Inflammatory macrophage treated with lipopolysaccharide for 1 hour (primary cell): ENCODE measurements at regions not wholly inside any gene's neighbourhood (a gene's known extent, or its start where the extent isn't known, plus 50 kb on each side); places are given as distances from the start of the nearest gene placed in this dataset.
"Not testable (repeated sequence)": the region's sequence is repeated elsewhere in the genome, so short reads cannot be mapped to it uniquely, and the experiment has no call there.

Source experiments
- DNase-seq, 2 donors: peaks; one replicate each; pipeline ENCODE4 v3.0.0-alpha.2; 2020 to 2022

DNA sequence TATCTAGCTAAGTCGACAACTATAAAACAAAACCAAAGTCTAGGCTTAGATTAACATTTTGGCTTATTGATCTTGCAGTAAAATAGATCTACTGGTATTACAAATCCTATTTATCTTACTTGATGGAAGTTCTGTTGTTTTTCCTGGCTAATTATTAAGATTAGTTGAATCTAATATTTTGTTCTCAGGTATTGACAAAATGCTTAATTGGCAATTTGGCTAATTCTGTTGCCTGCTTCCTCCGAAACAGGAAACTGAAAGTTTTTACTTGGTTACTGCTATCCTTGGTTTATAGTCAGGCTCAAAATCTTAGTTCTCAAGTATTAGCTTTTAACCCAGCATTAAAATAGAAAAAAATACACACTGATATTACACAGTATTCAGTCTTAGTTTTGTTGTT, 820.5 kb downstream of the NR2F1-AS1 start:
- DNase-seq: no peak

DNA sequence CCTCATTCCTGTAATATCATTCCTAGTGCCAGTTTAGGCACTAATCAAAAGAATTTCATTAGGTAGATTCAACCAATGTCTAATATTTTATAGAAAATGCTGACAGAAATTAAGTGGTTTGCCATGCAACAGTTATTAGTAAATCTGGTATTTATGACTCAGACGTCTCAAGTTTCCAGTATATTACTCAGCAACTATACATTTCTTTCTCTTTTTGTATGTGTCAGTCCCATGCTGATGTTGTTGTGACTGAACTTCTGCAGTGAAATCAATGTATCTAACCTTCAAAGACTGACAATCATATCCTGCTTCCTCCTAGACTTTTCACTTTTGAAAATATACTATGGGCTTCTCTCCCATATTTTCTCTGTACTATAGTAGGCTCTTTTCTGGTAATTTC, 822.5 kb downstream of the NR2F1-AS1 start:
- no peak for DNase-seq

DNA sequence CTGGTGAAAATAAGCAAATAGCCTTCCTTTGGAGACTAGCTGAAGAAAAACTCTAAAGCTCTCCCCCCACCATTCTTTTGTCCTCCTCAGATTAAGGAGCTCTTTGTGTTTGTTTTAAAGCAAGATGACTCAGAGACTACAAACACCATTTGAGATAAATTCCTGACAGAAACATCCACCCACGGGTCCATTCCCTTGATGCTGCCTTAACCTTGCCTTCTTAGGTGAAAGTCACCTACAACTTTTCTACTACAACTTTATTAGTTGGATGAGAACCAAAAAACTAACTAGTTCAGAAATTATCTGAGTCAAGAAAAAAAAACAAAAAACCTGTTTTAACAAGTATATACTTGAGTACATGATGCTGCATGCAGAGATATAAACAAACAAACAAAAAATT, 831.1 kb downstream of the NR2F1-AS1 start:
- no peak for DNase-seq

DNA sequence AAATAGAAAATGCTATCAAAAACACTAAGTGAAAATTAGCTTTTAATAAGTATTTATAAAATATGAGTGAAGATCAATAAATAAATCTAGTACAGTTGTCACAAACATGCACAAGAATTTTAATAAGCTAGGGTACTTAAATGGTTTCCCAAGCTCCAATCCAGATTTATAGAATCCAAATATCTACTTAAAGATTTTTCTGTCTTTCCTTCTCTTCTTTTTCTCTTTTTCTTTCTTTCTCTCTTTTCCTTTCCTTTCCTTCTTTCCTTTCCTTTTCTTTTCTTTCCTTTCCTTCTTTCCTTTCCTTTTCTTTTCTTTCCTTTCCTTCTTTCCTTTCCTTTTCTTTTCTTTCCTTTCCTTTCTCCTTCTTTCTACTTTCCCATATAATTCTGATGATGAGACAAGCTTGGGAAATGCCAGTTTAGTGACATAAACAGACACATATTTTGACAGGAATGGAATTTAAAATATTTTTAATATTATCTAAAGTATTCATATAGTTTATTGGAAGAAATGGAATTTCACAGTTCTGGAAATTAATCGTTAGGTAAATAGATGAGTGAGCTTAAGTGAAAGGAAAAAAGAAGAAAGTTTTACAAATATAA, 832.8 kb downstream of the NR2F1-AS1 start:
- DNase-seq: no peak

DNA sequence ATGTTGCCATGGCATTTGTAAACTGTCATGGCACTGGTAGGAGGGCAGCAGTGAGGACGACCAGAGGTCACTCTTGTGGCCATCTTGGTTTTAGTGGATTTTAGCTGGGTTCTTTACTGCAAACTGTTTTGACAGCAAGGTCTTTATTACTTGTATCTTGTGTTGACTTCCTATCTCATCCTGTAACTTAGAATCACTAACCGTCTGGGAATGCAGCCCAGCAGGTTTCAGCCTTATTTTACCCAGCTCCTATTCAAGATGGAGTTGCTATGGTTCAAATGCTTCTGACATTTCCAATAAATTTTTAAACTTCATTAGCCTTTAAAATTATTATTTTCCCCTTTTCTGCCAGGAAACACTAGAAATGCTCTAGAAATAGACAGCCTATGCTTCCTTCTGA, 839.1 kb downstream of the NR2F1-AS1 start:
- DNase-seq: no peak

DNA sequence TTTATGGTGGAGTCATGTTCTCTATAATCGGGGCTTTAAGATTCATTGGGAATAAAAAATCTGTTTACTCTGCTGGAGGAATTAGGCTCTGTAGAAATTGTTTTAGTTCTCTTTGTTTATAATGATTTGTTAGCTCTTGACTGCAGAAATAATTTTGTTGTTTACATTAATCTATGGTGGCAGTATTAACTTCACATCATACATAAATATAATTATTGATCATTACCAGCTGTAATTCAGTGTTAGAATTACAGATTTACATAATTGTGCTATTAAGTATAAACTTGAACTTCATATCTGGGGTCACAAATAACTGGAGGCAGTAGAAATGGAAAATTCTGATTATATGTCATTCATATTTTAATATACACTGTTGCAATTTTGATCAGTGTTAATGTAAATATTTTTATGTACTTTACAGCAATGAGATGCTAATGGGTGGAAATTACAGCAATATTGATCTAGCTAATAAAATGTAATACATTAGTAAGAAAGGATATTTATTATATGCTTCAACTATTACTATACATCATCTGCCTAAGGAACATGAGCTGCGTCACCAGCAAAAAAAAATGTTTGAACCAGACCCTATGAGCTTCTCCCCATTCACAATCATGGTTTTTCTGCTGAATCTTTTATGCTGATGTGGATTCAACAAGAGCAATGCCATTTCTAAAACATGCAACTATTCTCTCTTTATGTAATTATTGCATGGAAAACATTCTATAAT, 846.6 kb downstream of the NR2F1-AS1 start:
- no peak for DNase-seq

DNA sequence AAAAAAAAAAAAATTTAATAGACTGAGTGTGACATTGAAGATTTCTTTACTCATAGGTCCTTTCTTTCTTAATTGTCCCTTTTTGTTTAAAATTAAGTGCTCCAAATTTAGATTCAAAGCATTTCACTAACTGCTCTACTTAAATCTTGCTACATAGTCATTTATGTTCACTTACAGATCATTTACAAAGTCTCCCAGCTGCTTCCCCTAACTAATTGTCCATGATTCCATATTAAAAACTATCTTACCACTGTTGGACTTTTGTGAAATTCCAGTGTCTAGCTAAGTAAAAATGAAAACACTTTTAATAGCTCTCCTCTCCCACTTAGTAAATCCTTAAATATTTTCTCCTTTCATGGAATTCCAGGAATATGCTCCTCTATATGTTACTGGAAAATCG, 850.5 kb downstream of the NR2F1-AS1 start:
- DNase-seq: no peak

DNA sequence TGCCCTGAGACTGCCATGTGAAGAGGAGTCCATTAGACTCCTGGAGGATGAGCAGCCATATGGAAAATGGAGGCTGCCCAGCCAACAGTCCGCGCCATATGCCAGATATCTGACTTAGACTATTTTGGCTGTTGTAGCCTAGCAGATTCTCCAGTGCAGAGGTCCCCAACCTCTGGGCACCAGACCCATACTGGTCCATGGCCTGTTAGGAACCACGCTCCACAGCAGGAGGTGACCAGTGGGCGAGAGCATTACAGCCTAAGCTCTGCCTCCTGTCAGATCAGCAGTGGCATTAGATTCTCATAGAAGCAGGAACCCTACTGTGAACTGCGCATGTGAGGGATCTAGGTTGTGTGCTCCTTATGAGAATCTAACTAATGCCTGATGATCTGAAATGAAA, 851.9 kb downstream of the NR2F1-AS1 start:
- DNase-seq: no peak

DNA sequence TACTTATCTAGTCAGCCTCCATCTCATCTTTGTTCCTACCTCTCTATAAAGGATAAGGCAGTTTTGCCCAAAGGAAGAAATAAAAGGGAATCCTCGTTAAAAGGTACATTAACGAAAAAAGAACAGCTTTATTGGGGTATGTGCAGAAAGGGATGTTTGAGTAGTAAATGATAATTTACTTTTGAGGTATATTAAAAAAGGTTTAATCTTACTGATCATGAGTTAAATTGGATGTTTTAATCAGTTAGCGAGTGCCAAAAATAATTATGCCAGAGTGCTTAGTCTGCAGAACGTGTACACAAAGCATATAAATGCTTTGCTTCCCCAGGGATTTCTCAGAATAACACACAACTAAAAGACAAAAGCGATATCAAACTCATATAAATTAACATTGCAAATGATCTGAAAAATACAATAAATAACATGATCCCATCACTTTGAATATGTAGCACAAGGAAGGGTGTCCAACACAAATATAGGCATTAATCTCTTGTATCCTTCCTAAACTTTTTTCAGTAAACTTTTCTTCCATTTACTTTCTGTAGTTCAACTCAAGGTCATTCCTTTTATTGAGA, 865.0 kb downstream of the NR2F1-AS1 start:
- DNase-seq: no peak

DNA sequence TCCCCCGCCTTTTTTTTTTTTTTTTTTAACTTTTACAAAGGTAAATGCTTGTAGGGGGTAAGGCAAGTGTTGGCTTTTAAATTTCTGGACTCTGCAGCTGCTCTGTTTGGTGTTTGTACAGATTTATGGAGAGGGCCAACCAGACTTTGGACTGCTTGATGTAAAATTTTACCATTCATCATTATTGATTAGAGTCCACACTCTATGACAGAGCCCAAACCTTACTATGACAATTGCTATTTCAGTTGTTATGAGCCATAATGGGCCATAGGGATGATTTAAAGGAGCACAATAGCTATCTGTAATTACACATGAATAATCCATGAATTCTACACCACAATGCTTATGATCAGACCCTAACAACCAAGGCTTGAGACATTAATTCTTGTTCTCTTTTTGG, 867.2 kb downstream of the NR2F1-AS1 start:
- no peak for DNase-seq

DNA sequence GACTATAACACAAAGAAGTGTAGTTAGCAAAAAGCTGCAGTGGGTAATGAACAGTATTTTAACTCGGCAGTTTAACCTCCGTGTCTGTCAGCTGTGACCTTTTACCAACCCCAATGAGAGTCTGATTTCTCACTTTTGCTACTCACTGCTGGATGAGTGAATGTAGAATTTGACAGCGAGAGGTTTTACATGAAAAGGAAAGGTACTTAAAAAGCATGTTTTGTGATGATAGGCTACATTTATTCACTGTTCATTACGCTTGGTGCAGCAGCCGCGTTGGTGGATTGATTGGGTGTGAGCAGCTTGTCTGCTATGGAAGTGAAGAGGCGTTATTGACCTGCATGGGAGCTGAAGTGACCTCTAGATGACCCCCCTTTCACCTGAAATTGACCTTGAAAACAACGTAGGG, 867.7 kb downstream of the NR2F1-AS1 start:
- no peak for DNase-seq

DNA sequence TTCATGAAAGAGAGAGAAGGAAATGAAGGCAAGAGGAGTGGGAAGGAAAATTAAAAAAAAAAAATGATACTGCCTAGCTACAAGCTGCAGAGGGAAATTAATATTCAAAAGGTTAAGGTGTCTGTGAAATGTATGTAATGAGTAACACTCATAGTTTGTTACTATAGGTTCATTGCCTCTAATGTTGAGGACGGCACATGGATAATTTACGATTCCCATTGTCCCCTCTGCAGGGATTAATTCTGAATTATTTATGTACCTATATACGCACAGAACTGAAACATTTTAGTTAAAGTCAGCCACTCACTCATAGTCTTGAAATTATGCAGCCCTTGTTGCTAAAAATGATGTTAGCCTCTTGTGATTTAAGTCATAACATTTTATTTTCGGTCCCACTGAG, 869.1 kb downstream of the NR2F1-AS1 start:
- no peak for DNase-seq

DNA sequence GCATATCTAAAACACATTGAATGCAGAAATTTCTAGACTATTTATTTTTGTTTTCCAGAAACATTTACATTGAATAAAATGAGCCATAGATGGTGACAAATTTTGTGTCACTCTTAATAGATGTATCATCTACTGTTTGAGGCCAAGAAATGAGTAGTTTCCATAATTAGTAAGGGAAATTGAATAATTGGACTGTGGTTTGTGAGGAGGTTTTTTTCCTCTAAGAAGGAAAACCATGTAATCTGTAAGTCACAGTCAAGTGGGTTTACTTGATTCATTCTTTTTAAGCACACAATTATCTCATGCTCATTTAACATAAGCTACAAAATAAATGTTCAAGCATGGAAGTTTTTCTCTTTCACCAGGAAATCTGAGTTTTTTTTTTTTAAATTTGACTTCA, 876.4 kb downstream of the NR2F1-AS1 start:
- no peak for DNase-seq

DNA sequence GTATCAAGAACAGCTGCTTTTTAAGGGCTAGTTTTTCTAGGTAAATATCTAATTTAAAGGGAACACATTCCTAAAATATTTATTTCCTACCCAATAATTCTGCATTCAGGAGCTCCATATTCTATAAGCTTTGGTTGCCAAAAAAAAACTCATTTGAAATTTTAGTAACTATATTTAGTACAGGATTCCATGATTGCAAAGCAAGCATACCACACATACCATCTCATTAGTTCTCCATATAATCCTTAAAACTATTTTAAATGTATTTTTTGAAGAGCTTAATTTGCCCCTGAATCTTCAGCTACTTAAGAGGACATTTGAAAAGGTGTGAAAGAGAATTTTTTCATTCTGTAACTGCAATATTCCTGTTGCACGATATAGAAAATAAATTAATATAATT, 877.0 kb downstream of the NR2F1-AS1 start:
- DNase-seq: no peak

DNA sequence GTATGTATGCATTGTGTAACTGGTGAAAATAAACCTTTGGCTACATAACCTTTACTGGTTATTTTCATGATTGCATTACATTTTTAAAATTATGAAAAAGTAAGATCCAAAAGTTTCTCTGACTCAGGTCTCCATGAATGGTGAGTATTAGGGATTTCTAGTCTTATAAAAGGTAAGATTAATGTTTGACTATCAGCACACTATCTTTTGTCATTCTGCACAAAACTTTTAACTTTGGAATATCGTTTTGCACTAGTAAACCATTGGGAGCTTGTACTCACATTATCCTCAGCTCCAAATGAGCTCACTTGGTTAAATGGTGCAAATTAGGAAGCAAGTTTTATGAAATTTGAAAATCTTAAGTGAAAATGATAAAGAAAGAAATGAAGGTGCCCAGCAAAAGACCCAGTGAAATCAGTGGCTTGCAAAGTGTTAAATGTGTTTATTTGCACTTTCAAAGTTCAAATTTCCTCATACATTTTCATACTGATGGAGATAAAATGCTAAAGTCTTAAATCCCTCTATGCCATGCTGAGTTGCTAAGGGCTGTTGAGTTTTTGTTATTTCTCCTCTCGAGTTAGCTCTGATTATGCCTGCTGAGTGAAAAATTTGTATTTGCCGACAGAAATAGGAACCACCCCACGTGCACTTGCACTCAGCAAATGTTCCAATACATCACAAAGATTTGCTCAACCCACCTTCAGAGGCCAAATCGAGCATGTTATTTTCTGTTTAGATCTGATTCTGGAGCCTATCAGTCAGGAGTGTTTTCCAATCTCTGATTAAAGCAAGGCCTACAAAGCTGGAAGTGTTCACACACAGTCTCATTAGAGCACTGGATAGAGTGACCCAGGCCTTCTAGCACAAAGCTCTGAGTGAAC, 885.7 kb downstream of the NR2F1-AS1 start:
- no peak for DNase-seq

DNA sequence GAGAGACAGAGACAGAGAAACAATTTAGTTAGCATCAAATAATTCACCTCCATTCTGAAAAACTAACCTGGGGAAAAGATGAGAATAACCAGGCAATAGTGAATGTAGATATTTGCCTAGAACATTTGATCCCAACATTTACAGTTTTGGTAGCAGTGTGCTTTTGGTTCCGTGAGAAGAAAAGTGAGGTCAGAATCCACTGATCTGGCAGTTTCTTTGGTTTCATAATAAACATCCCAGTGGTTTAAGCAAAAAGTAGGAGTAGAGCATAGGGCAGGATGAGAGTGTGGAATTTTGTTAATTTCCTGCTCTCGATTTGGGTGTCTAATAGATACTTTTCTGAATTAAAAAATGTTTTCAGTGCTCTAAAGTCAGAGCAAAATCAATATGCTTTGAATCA, 887.0 kb downstream of the NR2F1-AS1 start:
- DNase-seq: no peak

DNA sequence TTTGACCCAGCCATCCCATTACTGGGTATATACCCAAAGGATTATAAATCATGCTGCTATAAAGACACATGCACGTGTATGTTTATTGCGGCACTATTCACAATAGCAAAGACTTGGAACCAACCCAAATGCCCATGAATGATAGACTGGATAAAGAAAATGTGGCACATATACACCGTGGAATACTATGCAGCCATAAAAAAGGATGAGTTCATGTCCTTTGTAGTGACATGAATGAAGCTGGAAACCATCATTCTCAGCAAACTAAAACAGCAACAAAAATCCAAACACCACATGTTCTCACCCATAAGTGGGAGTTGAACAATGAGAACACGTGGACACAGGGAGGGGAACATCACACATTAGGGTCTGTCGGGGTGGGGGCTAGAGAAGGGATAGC, 889.1 kb downstream of the NR2F1-AS1 start:
- DNase-seq: not testable (repeated sequence)

DNA sequence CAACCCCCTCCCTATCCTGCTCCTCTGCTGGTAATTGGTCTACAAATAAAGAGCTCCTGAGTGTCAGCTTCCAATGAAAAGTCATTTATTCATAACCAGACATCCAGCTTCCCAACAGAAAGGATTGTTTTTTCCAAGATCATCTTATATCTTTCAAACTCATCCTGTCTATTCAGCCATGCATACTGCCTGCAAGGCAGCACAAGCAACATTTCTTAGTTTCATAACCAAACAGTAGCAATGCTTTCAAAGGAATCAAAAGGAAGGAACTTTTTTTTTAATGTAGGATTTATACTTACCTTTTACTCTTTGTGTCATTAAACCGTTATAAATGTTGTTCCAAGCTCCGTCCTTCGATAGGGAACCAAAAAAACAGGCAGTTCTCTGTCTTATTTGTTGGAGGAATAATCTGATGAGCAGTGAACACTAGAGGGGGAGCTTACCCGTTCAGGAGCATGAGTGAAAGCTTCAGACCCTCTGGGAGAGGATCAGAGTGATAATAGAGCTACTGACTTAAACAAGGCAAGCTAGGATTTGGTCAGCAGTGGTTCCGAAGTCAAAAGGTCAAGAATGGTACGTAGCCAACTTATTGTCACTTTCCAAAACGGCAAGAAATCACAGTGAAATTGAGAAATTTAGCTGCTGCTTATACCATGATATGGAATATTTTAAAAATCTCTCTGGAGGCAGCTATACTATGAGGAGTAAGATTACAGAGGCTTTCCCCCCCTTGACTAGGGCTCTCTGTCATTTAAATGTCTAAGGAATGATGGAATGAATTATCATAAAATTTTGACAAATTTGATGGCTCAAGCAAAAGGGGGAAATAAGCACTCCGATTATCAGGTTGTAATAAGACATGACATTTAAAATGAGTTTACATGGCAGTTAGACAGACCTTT, 892.9 kb downstream of the NR2F1-AS1 start:
- DNase-seq: no peak

DNA sequence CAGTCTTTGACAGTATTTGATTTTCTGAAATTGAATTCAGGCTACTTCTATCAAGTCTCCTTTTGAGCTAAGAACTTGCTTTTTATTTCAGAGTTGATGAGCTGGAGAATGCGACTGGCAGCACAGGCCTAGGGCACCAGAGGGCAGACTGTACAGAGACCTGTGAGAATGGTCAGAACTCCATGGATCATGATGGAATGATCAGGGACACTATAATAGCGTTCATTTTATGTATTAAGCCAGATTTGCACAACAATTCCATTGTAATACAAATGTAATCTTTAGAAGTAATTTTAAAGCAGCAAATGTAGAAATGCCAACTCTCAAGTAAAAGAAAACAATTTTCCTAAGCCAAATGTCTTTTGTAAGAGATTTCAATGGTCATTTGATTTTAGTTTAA, 902.4 kb downstream of the NR2F1-AS1 start:
- no peak for DNase-seq

DNA sequence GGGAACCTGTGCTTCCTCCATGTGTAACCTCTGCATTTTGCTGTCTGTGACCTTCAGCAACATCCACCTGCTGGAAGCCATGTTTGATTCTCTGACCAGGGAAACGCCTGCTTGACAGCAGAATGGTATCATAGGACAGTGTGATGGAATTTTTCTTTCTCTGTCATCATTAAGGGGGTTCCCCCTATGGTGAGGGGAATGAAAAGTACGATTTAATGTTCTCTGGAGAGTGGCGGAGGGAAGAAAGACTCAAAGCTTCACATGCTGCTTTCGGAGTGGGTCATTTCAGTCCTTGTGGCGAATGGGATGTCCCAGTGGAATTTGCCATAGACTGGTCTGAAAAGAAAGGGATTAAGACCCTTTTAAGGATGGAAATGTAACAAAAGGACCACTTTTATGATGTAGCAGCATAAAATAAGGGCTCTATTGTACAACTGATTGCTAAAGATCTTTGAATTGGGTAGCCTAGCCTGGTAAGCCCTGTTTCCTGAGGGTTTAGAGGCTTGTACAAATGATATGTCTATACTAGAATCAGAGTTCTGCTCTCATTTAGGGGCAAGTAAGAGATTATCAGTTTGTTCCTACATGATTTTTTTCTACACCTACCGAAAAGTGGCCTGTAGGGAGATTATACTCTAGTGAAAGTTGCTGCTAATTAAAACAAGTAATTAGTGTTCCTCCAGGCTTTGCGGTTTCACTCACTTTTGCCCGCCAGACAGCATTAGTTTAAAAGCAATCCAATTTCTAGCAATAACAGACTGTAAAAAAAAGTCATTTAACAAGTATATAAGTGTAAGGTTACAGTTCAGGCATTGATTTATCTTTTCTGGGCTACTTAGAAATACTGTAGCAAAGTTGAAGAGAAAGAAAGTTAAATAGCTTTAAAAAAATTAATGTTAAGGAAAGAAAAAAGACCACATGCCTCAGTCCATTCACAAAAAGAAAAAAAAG, 904.5 kb downstream of the NR2F1-AS1 start:
- DNase-seq: no peak

DNA sequence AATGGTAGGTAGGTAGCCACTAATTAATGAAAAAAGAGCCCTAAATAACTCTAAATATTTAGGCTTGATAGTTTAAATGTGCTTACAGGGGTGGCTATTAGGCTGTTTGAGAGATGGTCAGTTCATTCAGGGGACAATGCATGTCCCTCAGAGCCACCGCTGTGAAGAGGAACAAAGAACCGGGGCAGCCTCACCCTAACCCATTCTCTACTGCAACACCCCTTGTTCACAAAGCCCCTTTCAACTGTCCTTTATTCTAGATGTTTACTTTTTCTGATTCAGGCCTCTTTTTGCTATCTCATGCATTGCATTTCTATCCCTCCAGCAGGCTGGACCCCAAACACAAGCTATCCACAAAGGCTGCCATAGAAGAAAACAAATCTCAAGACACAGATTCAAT, 906.7 kb downstream of the NR2F1-AS1 start:
- no peak for DNase-seq
